SU-DHL-6 (cell line): ENCODE measurements at regions not wholly inside any gene's neighbourhood (a gene's known extent, or its start where the extent isn't known, plus 50 kb on each side); places are given as distances from the start of the nearest gene placed in this dataset.

Experiments
- CTCF ChIP-seq: fragments of 200-600 bp; sonication (generic); IDR thresholded peaks from one replicate; pipeline ENCODE4 v1.5.1; 2017; ENCODE audit warnings: antibody characterized with exemption, mild to moderate bottlenecking, low read length, moderate library complexity; ENCODE audit not compliant: insufficient read depth, poor library complexity, severe bottlenecking
- EZH2phosphoT487 ChIP-seq: fragments of 200-600 bp; sonication (generic), shearing (Covaris generic); conservative IDR thresholded peaks from 2 replicates; pipeline ENCODE4 v1.6.1; 2018; ENCODE audit warnings: mild to moderate bottlenecking, antibody characterized with exemption, low read length, moderate library complexity, mixed read lengths

GRCh38 chr2:189943009-189943408, 119.5 kb downstream of the MSTN start:
- TF ChIP-seq CTCF (no peak), EZH2phosphoT487 (no peak)
